HG02970 (cell line): ENCODE measurements at regions not wholly inside any gene's neighbourhood (a gene's known extent, or its start where the extent isn't known, plus 50 kb on each side); places are given as distances from the start of the nearest gene placed in this dataset.
"Not testable (repeated sequence)": the region's sequence is repeated elsewhere in the genome, so short reads cannot be mapped to it uniquely, and the experiment has no call there.

Experiments
- ATAC-seq: cut with Tn5 transposase; IDR thresholded peaks from one replicate; pipeline ENCODE4 v1.9.1; 2021; ENCODE audit warnings: mild to moderate bottlenecking, moderate library complexity, moderate number of reproducible peaks; ENCODE audit not compliant: unreplicated experiment, low FRiP score

- ATAC-seq, result no peak
Observed at GRCh38 chr10:120748519-120748918, 102.6 kb upstream of the WDR11 start.

- ATAC-seq, result no peak
Observed at GRCh38 chr10:120749072-120749471, 102.1 kb upstream of the WDR11 start.

GRCh38 chr10:120749856-120750566 lies 101.2 kb upstream of the WDR11 start:
- no peak for ATAC-seq

GRCh38 chr10:120755771-120756170 lies 95.4 kb upstream of the WDR11 start:
- no peak for ATAC-seq

GRCh38 chr10:120760253-120760652 lies 90.9 kb upstream of the WDR11 start:
- ATAC-seq, result no peak

GRCh38 chr10:120761951-120762350 lies 89.2 kb upstream of the WDR11 start:
- ATAC-seq, result no peak

GRCh38 chr10:120765226-120765803 lies 85.8 kb upstream of the WDR11 start:
- no peak for ATAC-seq

- ATAC-seq, result no peak
Observed at GRCh38 chr10:120768227-120768626, 82.9 kb upstream of the WDR11 start.

GRCh38 chr10:120770496-120770895 lies 80.7 kb upstream of the WDR11 start:
- no peak for ATAC-seq

- no peak for ATAC-seq
Observed at GRCh38 chr10:120776442-120776841, 74.7 kb upstream of the WDR11 start.

GRCh38 chr10:120782336-120782735 lies 68.8 kb upstream of the WDR11 start:
- no peak for ATAC-seq

GRCh38 chr10:120783098-120783497 lies 68.1 kb upstream of the WDR11 start:
- ATAC-seq, result no peak

GRCh38 chr10:120783867-120784266 lies 67.3 kb upstream of the WDR11 start:
- ATAC-seq, result no peak

GRCh38 chr10:120788771-120789170 lies 62.4 kb upstream of the WDR11 start:
- ATAC-seq, result no peak

- ATAC-seq, result no peak
Observed at GRCh38 chr10:120789303-120790203, 61.6 kb upstream of the WDR11 start.

- no peak for ATAC-seq
Observed at GRCh38 chr10:120791316-120791715, 59.8 kb upstream of the WDR11 start.

GRCh38 chr10:120793088-120793487 lies 58.1 kb upstream of the WDR11 start:
- ATAC-seq, result no peak

GRCh38 chr10:120794390-120794789 lies 56.8 kb upstream of the WDR11 start:
- no peak for ATAC-seq

GRCh38 chr10:120798276-120798675 lies 52.9 kb upstream of the WDR11 start:
- ATAC-seq, result not testable (repeated sequence)

- no peak for ATAC-seq
Observed at GRCh38 chr10:120799849-120800248, 51.3 kb upstream of the WDR11 start.
